Breast epithelium (tissue), 4 donors: ENCODE measurements at regions not wholly inside any gene's neighbourhood (a gene's known extent, or its start where the extent isn't known, plus 50 kb on each side); places are given as distances from the start of the nearest gene placed in this dataset.

Source experiments
- DNase-seq, 2 donors: peaks; one replicate each; pipeline ENCODE4 v3.0.0-alpha.2; 2019; ENCODE audit warnings: low spot score in 2 of 2
- H3K27ac ChIP-seq, 2 donors: fragments of 200-600 bp; sonication (generic) in 1 of 2; one replicate each; pipeline ENCODE4 v1.5.1; 2016 to 2019; ENCODE audit warnings: mild to moderate bottlenecking in 1 of 2
- H3K27me3 ChIP-seq, 2 donors: fragments of 200-600 bp; sonication (generic) in 1 of 2; one replicate each; pipeline versions ENCODE4 v1.5.1 to v1.6.0; 2017 to 2019; ENCODE audit warnings: control low read depth in 1 of 2, mild to moderate bottlenecking in 1 of 2
- H3K36me3 ChIP-seq: fragments of 200-600 bp; one replicate; pipeline ENCODE4 v1.5.1; 2019
- H3K4me1 ChIP-seq, 2 donors: fragments of 200-600 bp; sonication (generic); one replicate each; pipeline ENCODE4 v1.5.1; 2016 to 2019; ENCODE audit warnings: control low read depth in 1 of 2
- H3K4me3 ChIP-seq, 3 donors: fragments of 200-600 bp; sonication (generic); 1 replicate in 2 of 3; 2 replicates in 1 of 3; pipeline ENCODE4 v1.5.1; 2016 to 2019; ENCODE audit warnings: mild to moderate bottlenecking in 3 of 3, moderate library complexity in 2 of 3
- H3K9me3 ChIP-seq, 2 donors: fragments of 200-600 bp; sonication (generic) in 1 of 2; one replicate each; pipeline ENCODE4 v1.5.1; 2016 to 2019; ENCODE audit warnings: control low read depth in 1 of 2
- CTCF ChIP-seq, 3 donors: fragments of 450-650 bp; IDR thresholded peaks; one replicate each; pipeline ENCODE4 v1.5.1; 2016 to 2017; ENCODE audit warnings: antibody characterized with exemption in 3 of 3, mild to moderate bottlenecking in 3 of 3, moderate library complexity in 3 of 3
- POLR2A ChIP-seq: fragments of 450-650 bp; IDR thresholded peaks from one replicate; pipeline ENCODE4 v1.6.1; 2016; ENCODE audit warnings: antibody characterized with exemption, mild to moderate bottlenecking, moderate library complexity
- POLR2AphosphoS5 ChIP-seq, 3 donors: sonication (generic); formaldehyde crosslinking; IDR thresholded peaks; one replicate each; pipeline ENCODE4 v1.6.1; 2017; ENCODE audit warnings: antibody characterized with exemption in 3 of 3
- intact Hi-C: fragments of 100-400 bp; cut with DNase I; formaldehyde crosslinking; loops from one replicate; pipeline ENCODE4 v1.15.1; 2023; ENCODE audit warnings: low total_unique reads

- Histone ChIP-seq H3K27ac (no peak overlapping the region), H3K9me3 (peaks cover 6 to 17% of the 10 kb centered on the region in 2 donors), H3K4me1 (no peaks in the 10 kb centered on the region), H3K4me3 (no peak overlapping the region), H3K36me3 (no peaks in the 10 kb centered on the region), H3K27me3 (no peaks in the 10 kb centered on the region)
- intact Hi-C loops: no loop called here
- no peak for TF ChIP-seq POLR2AphosphoS5 (IDR thresholded peaks at IDR 0.05)
- no peak for TF ChIP-seq CTCF (IDR thresholded peaks at IDR 0.05)
- no peak for TF ChIP-seq POLR2A
- no peak for DNase-seq
Measured at GRCh38 chr14:61953602-61954001, 191.4 kb downstream of the SNAPC1 start.

- Histone ChIP-seq H3K27ac (no peak overlapping the region), H3K4me1 (no peaks in the 10 kb centered on the region), H3K9me3 (peaks cover 6 to 17% of the 10 kb centered on the region in 2 donors), H3K4me3 (no peak overlapping the region), H3K27me3 (no peaks in the 10 kb centered on the region), H3K36me3 (no peaks in the 10 kb centered on the region)
- intact Hi-C loops: no loop called here
- no peak for DNase-seq
- TF ChIP-seq POLR2AphosphoS5 (IDR thresholded peaks at IDR 0.05): no peak
- no peak for TF ChIP-seq CTCF (IDR thresholded peaks at IDR 0.05)
- no peak for TF ChIP-seq POLR2A
Measured at GRCh38 chr14:61954306-61954705, 192.1 kb downstream of the SNAPC1 start.

- no peaks in the 10 kb centered on the region for H3K27me3 ChIP-seq
- no peak overlapping the region for H3K4me3 ChIP-seq
- intact Hi-C loops: no loop called here
- H3K27ac ChIP-seq: no peak overlapping the region
- TF ChIP-seq CTCF (IDR thresholded peaks at IDR 0.05) (no peak), POLR2AphosphoS5 (IDR thresholded peaks at IDR 0.05) (no peak), POLR2A (no peak)
- H3K36me3 ChIP-seq: no peaks in the 10 kb centered on the region
- no peaks in the 10 kb centered on the region for H3K4me1 ChIP-seq
- DNase-seq: no peak
- H3K9me3 ChIP-seq: peaks cover 6 to 18% of the 10 kb centered on the region in 2 donors
Measured at GRCh38 chr14:61956517-61956916, 194.3 kb downstream of the SNAPC1 start.

GRCh38 chr14:61959348-61959747, 197.1 kb downstream of the SNAPC1 start:
- intact Hi-C loops: no loop called here
- no peaks in the 10 kb centered on the region for H3K27me3 ChIP-seq
- H3K4me1 ChIP-seq: no peaks in the 10 kb centered on the region
- no peak overlapping the region for H3K27ac ChIP-seq
- H3K4me3 ChIP-seq: no peak overlapping the region
- no peak for DNase-seq
- TF ChIP-seq POLR2A: no peak
- no peaks in the 10 kb centered on the region for H3K36me3 ChIP-seq
- H3K9me3 ChIP-seq: peaks cover 6 to 29% of the 10 kb centered on the region in 2 donors

GRCh38 chr14:61961369-61961768, 199.1 kb downstream of the SNAPC1 start:
- Histone ChIP-seq H3K4me1 (no peaks in the 10 kb centered on the region), H3K4me3 (no peak overlapping the region), H3K36me3 (no peaks in the 10 kb centered on the region), H3K9me3 (peaks cover 2 to 24% of the 10 kb centered on the region in 2 donors), H3K27ac (no peak overlapping the region), H3K27me3 (no peaks in the 10 kb centered on the region)
- TF ChIP-seq CTCF (IDR thresholded peaks at IDR 0.05) (no peak), POLR2A (no peak), POLR2AphosphoS5 (IDR thresholded peaks at IDR 0.05) (no peak)
- intact Hi-C loops: no loop called here
- no peak for DNase-seq

- Histone ChIP-seq H3K36me3 (no peaks in the 10 kb centered on the region), H3K4me1 (no peaks in the 10 kb centered on the region), H3K4me3 (no peak overlapping the region), H3K27me3 (no peaks in the 10 kb centered on the region), H3K27ac (no peak overlapping the region), H3K9me3 (peaks cover 0 to 12% of the 10 kb centered on the region in 2 donors)
- intact Hi-C loops: no loop called here
- DNase-seq: no peak
- TF ChIP-seq CTCF (IDR thresholded peaks at IDR 0.05) (no peak), POLR2A (no peak), POLR2AphosphoS5 (IDR thresholded peaks at IDR 0.05) (no peak)
Measured at GRCh38 chr14:61963926-61964325, 201.7 kb downstream of the SNAPC1 start.
